ENCODE measurements at regions not wholly inside any gene's neighbourhood (a gene's known extent, or its start where the extent isn't known, plus 50 kb on each side); places are given as distances from the start of the nearest gene placed in this dataset.

GRCh38 chr4:20313237-20314030 lies 61.7 kb downstream of the SLIT2 start:
- TF ChIP-seq POLR2A (IDR thresholded peaks at IDR 0.05; ENCODE audit: low read depth, low read length) (no peak), POLR2AphosphoS5 (IDR thresholded peaks at IDR 0.05; ENCODE audit: low read depth, low read length) (no peak)

Data from GM12891 (cell line).